Activated CD8-positive, alpha-beta T cell treated with anti-CD3 and anti-CD28 coated beads for 36 hours (primary cell): ENCODE measurements at regions not wholly inside any gene's neighbourhood (a gene's known extent, or its start where the extent isn't known, plus 50 kb on each side); places are given as distances from the start of the nearest gene placed in this dataset.

ENCODE experiments used
- ATAC-seq: fragments of 200-7000 bp; cut with Tn5 transposase; one replicate; pipeline ENCODE4 v1.10.0; 2021; ENCODE audit warnings: mild to moderate bottlenecking, moderate library complexity
- CTCF ChIA-PET: fragments of 350-600 bp; sonication (Branson Sonifier 250); formaldehyde crosslinking; loops from one replicate; lab custom pipeline; 2021; ENCODE audit warnings: antibody characterized with exemption; lab: Charles Lee
- POLR2A ChIA-PET: fragments of 350-600 bp; sonication (Branson Sonifier 250); formaldehyde crosslinking; loops from one replicate; lab custom pipeline; 2021; ENCODE audit warnings: antibody characterized with exemption; lab: Charles Lee
- DNase-seq: peaks from one replicate; pipeline ENCODE4 v3.0.0-alpha.2; 2020
- H3K27ac Mint-ChIP-seq: one replicate; pipeline ENCODE4 v1.8.0; 2021; ENCODE audit warnings: mild to moderate bottlenecking, mixed read lengths
- H3K27me3 Mint-ChIP-seq: one replicate; pipeline ENCODE4 v1.8.0; 2021; ENCODE audit warnings: mixed read lengths
- H3K36me3 Mint-ChIP-seq: one replicate; pipeline ENCODE4 v1.8.0; 2021; ENCODE audit warnings: low read depth, mixed read lengths
- H3K4me1 Mint-ChIP-seq: one replicate; pipeline ENCODE4 v1.8.0; 2021; ENCODE audit warnings: low read depth, mixed read lengths
- H3K4me3 Mint-ChIP-seq: one replicate; pipeline ENCODE4 v1.8.0; 2021; ENCODE audit warnings: mild to moderate bottlenecking, moderate library complexity, mixed read lengths
- H3K9me3 Mint-ChIP-seq: one replicate; pipeline ENCODE4 v1.8.0; 2021; ENCODE audit warnings: mixed read lengths
- intact Hi-C: fragments of 100-400 bp; cut with micrococcal nuclease; formaldehyde crosslinking; loops from one replicate; pipeline ENCODE4 v1.10.0; 2022
- TF ChIP-seq, protein P1 (sequence below): fragments of 200-600 bp; IDR thresholded peaks from one replicate; pipeline ENCODE4 v1.8.0; 2022; ENCODE audit warnings: antibody characterized with exemption, mild to moderate bottlenecking

DNA sequence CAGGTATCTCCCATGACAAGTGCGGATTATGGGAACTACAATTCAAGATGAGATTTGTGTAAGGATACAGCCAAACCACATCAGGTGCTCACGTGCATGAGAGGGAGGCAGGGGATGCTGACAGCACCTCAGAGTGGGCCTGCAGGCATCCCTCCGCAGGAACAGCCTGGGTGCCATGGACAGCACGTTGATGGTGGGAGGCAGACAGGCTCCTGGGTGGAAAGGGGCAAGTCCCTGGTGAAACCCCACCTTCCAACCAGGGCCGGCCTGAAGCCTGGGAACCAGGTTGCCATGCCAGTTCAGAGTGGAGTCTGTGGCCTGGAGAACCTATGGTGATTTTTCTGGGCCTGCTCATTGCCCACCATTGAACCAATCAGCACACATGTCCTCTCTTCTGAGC, 1469.6 kb downstream of the PCDH7 start:
- no peak for DNase-seq
- no peak overlapping the region for H3K27ac Mint-ChIP-seq
- CTCF ChIA-PET = no interaction called here

DNA sequence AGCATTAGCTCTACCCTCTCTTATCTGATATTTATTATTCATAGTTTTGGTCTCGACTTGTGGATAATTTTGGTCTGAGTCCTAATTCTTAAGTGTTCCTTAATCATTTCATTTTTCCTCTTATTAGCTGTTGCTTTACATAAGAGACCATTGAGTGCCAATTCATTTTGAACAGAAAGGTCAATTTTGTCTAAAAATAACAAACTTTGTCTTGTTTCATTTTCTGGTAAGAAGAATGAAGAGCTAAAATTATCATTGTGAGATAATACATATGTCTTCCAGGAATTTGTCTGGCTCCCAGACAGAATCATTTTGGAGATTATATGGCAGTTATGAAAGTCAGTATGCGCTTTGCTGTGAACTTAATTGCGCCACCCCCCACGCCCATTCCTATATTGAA, 1471.8 kb downstream of the PCDH7 start:
- Mint-ChIP-seq H3K4me3 (no peak overlapping the region), H3K27me3 (no peaks in the 10 kb centered on the region), H3K27ac (no peak overlapping the region), H3K36me3 (no peaks in the 10 kb centered on the region), H3K9me3 (peaks cover 6% of the 10 kb centered on the region), H3K4me1 (no peaks in the 10 kb centered on the region)
- POLR2A ChIA-PET = no interaction called here
- DNase-seq (no peak), ATAC-seq (no peak)
- TF ChIP-seq, protein P1, sequence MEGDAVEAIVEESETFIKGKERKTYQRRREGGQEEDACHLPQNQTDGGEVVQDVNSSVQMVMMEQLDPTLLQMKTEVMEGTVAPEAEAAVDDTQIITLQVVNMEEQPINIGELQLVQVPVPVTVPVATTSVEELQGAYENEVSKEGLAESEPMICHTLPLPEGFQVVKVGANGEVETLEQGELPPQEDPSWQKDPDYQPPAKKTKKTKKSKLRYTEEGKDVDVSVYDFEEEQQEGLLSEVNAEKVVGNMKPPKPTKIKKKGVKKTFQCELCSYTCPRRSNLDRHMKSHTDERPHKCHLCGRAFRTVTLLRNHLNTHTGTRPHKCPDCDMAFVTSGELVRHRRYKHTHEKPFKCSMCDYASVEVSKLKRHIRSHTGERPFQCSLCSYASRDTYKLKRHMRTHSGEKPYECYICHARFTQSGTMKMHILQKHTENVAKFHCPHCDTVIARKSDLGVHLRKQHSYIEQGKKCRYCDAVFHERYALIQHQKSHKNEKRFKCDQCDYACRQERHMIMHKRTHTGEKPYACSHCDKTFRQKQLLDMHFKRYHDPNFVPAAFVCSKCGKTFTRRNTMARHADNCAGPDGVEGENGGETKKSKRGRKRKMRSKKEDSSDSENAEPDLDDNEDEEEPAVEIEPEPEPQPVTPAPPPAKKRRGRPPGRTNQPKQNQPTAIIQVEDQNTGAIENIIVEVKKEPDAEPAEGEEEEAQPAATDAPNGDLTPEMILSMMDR = no peak
- intact Hi-C loops = no loop called here
- CTCF ChIA-PET = no interaction called here

More for the DNA sequence above, 1469.6 kb downstream of the PCDH7 start:
- no peak overlapping the region for H3K4me3 Mint-ChIP-seq
- TF ChIP-seq, protein P1 = no peak
- no peak for ATAC-seq
- intact Hi-C loops = no loop called here
- POLR2A ChIA-PET = no interaction called here
- no peaks in the 10 kb centered on the region for H3K36me3 Mint-ChIP-seq
- peaks cover 2% of the 10 kb centered on the region for H3K9me3 Mint-ChIP-seq
- no peaks in the 10 kb centered on the region for H3K4me1 Mint-ChIP-seq
- no peaks in the 10 kb centered on the region for H3K27me3 Mint-ChIP-seq

DNA sequence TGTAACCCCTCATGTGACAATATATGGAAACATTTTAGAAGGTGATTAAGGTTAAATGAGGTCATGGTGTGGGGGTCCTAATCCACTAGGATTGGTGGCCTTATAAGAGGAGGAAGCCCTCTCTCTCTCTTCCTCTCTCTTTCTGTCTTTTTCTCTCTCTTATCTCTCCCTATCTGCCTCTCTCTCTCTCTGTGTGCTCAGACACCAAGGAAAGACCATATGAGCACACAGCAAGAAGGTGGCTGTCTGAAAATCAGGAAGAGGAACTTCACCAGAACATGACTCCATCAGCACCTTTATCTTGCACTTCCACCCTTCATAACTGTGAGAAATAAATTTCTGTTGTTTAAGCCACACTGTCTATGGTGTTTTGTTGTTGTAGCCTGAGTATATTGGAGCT, 1472.2 kb downstream of the PCDH7 start:
- no peak for DNase-seq
- intact Hi-C loops = no loop called here
- POLR2A ChIA-PET = no interaction called here
- H3K9me3 Mint-ChIP-seq = peaks cover 7% of the 10 kb centered on the region
- no peak for ATAC-seq
- H3K27ac Mint-ChIP-seq = no peak overlapping the region
- H3K4me1 Mint-ChIP-seq = no peaks in the 10 kb centered on the region
- no peaks in the 10 kb centered on the region for H3K27me3 Mint-ChIP-seq
- CTCF ChIA-PET = no interaction called here
- H3K4me3 Mint-ChIP-seq = no peak overlapping the region
- TF ChIP-seq, protein P1 = no peak
- no peaks in the 10 kb centered on the region for H3K36me3 Mint-ChIP-seq

DNA sequence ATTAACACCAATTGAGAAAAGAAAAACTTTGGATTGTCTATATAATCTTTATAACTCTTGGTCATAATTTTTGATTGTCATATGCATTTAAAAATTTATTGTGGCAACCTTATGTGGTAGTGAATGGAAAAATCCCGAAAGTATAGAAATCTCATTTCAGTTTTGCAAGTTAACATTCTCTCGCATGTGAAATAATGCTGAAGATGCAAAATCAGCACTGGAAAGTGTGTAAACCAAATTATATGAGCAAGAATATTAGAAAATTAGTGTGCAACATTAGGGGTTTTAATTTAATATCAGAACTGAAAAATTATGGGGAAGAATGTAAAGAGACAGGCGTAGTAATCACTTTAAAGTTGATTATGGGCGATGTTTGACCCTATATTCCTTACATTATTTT, 1472.8 kb downstream of the PCDH7 start:
- Mint-ChIP-seq H3K27ac (no peak overlapping the region), H3K36me3 (no peaks in the 10 kb centered on the region), H3K4me1 (no peaks in the 10 kb centered on the region), H3K9me3 (peaks cover 7% of the 10 kb centered on the region), H3K27me3 (no peaks in the 10 kb centered on the region), H3K4me3 (no peak overlapping the region)
- ChIA-PET POLR2A (no interaction called here), CTCF (no interaction called here)
- no peak for DNase-seq
- ATAC-seq = no peak
- TF ChIP-seq, protein P1 = no peak
- intact Hi-C loops = no loop called here

DNA sequence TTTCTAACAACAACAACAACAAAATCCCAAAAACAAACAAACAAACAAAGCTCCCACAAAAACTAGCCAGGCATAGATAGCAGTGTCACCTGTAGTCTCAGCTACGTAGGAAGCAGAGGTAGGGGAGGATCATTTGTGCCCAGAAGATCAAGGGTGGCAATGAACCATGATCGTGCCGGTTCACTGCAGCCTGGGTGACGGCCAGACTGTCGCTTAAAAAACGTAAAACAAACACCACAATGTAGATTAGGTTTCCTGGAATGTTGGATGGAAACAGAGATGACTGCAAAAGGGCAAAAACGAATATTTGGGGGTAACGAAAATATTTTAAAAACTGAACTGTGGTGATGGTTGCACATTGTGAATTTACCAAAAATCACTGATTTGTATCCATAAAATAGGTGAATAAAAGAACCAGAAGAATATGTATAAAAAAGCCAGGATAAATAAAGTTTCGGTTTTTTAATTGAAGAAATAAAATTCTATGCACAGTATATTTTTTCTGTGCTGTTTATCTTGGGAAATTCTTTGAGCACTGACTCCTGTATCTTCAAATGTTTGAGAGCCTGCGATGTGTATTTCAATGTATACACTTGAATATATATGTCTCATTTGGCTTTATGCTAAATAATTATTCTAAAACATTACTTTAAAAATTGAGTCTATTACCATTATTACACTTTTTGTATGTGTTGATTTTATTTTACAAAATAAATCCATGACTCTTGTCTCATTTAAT, 1477.0 kb downstream of the PCDH7 start:
- CTCF ChIA-PET = no interaction called here
- POLR2A ChIA-PET = no interaction called here
- H3K27ac Mint-ChIP-seq = no peak overlapping the region

More for the DNA sequence above, 1477.0 kb downstream of the PCDH7 start:
- no peaks in the 10 kb centered on the region for H3K36me3 Mint-ChIP-seq
- DNase-seq (no peak), ATAC-seq (no peak)
- no peaks in the 10 kb centered on the region for H3K27me3 Mint-ChIP-seq
- TF ChIP-seq, protein P1 = no peak
- no peak overlapping the region for H3K4me3 Mint-ChIP-seq
- no peaks in the 10 kb centered on the region for H3K4me1 Mint-ChIP-seq
- H3K9me3 Mint-ChIP-seq = peaks cover 16% of the 10 kb centered on the region
- intact Hi-C loops = no loop called here
